Tibial nerve (tissue), 4 donors: ENCODE measurements at regions not wholly inside any gene's neighbourhood (a gene's known extent, or its start where the extent isn't known, plus 50 kb on each side); places are given as distances from the start of the nearest gene placed in this dataset.

Source experiments
- DNase-seq, 2 donors: peaks; one replicate each; pipeline ENCODE4 v3.0.0-alpha.2; 2019; ENCODE audit warnings: low spot score in 2 of 2
- H3K27ac ChIP-seq, 4 donors: fragments of 200-600 bp; sonication (generic) in 3 of 4; one replicate each; pipeline ENCODE4 v1.5.1; 2017 to 2019; ENCODE audit warnings: mild to moderate bottlenecking in 1 of 4
- H3K27me3 ChIP-seq, 2 donors: fragments of 200-600 bp; sonication (generic) in 1 of 2; one replicate each; pipeline versions ENCODE4 v1.5.1 to v1.6.0; 2017 to 2019
- H3K36me3 ChIP-seq, 3 donors: fragments of 200-600 bp; sonication (generic); one replicate each; pipeline ENCODE4 v1.5.1; 2018 to 2019
- H3K4me1 ChIP-seq, 4 donors: fragments of 200-600 bp; sonication (generic) in 3 of 4; one replicate each; pipeline ENCODE4 v1.5.1; 2017 to 2019
- H3K4me3 ChIP-seq, 4 donors: fragments of 200-600 bp; sonication (generic) in 3 of 4; one replicate each; pipeline ENCODE4 v1.5.1; 2017 to 2019; ENCODE audit warnings: mild to moderate bottlenecking in 1 of 4, moderate library complexity in 1 of 4
- H3K9me3 ChIP-seq, 4 donors: fragments of 200-600 bp; sonication (generic) in 3 of 4; one replicate each; pipeline ENCODE4 v1.5.1; 2017 to 2019
- EP300 ChIP-seq, 2 donors: sonication (generic); formaldehyde crosslinking; IDR thresholded peaks; one replicate each; pipeline ENCODE4 v1.6.1; 2017; ENCODE audit warnings: antibody characterized with exemption in 2 of 2, mild to moderate bottlenecking in 1 of 2
- POLR2A ChIP-seq, 2 donors: fragments of 450-650 bp; IDR thresholded peaks; one replicate each; pipeline ENCODE4 v1.6.1; 2017; ENCODE audit warnings: antibody characterized with exemption in 2 of 2, mild to moderate bottlenecking in 2 of 2, moderate library complexity in 2 of 2
- WGBS, 2 donors: methylation state at CpG; one replicate each; pipeline ENCODE4 v1.1.5; 2018; 5-methylcytosine and 5-hydroxymethylcytosine counted together
- TF ChIP-seq, protein P1 (sequence below), 5 experiments: fragments of 200-600 bp in 3 of 5; fragments of 450-650 bp in 2 of 5; sonication (generic) in 3 of 5; IDR thresholded peaks; one replicate each; pipeline ENCODE4 v1.5.1; 2016 to 2019; ENCODE audit warnings: antibody characterized with exemption in 5 of 5, mild to moderate bottlenecking in 3 of 5, moderate library complexity in 2 of 5

DNA sequence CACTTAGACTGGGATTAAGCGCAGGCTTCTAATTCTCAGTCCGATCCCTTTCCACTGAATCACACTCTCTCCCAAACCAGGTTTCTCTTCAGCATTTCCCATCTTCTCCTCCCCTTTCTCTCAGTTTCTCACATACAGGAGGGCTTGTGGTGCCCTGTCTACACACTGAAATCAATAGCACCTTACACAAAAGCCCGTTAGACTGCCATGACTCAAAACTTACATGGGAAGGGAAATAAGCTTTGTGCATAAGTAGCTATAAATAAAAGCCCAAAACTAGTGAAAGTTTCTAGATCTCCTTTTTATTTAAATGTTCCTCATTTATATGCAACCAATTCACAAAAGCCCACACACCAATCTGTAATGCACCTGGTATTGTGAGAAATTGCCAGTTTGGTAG lies 318.4 kb downstream of the TXNL1 start:
- Histone ChIP-seq H3K27ac (no peak overlapping the region), H3K4me1 (peaks cover 0 to 5% (median 2%) of the 10 kb centered on the region in 4 donors), H3K4me3 (no peak overlapping the region), H3K36me3 (no peaks in the 10 kb centered on the region), H3K9me3 (no peaks in the 10 kb centered on the region), H3K27me3 (no peaks in the 10 kb centered on the region)
- DNase-seq = no peak
- WGBS, 2 donors = 91 to 92% methylated on average over 3 of the region's 3 CpGs
- TF ChIP-seq POLR2A (IDR thresholded peaks at IDR 0.05) = no peak
- no peak for TF ChIP-seq EP300 (IDR thresholded peaks at IDR 0.05)

DNA sequence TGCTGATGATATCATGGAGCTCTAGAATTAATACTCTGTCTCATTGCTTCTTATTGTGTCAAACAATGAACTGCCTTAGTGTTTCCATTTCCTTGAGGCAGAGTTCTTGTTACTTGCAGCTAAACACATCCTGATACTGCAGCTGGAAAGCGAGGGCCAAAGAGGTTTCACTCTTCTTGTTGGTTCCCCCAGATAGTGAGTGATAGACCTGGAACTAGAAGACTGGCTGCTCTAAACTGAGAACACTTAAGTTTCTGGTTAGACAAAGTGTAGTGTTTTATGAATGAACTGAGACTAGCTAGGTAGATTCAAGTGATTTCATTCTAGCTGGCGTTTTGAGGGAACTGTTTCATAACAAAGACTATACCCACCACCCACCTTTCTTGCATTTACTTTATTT lies 321.7 kb downstream of the TXNL1 start:
- H3K27me3 ChIP-seq = no peaks in the 10 kb centered on the region
- 88 to 91% methylated on average over 2 of the region's 2 CpGs for WGBS, 2 donors
- no peak for DNase-seq
- H3K4me3 ChIP-seq = no peak overlapping the region
- no peaks in the 10 kb centered on the region for H3K9me3 ChIP-seq
- H3K27ac ChIP-seq = no peak overlapping the region
- TF ChIP-seq EP300 (IDR thresholded peaks at IDR 0.05) (no peak), POLR2A (IDR thresholded peaks at IDR 0.05) (no peak)
- TF ChIP-seq, protein P1, sequence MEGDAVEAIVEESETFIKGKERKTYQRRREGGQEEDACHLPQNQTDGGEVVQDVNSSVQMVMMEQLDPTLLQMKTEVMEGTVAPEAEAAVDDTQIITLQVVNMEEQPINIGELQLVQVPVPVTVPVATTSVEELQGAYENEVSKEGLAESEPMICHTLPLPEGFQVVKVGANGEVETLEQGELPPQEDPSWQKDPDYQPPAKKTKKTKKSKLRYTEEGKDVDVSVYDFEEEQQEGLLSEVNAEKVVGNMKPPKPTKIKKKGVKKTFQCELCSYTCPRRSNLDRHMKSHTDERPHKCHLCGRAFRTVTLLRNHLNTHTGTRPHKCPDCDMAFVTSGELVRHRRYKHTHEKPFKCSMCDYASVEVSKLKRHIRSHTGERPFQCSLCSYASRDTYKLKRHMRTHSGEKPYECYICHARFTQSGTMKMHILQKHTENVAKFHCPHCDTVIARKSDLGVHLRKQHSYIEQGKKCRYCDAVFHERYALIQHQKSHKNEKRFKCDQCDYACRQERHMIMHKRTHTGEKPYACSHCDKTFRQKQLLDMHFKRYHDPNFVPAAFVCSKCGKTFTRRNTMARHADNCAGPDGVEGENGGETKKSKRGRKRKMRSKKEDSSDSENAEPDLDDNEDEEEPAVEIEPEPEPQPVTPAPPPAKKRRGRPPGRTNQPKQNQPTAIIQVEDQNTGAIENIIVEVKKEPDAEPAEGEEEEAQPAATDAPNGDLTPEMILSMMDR (IDR thresholded peaks at IDR 0.05) = no peak
- no peaks in the 10 kb centered on the region for H3K36me3 ChIP-seq
- peaks cover 0 to 4% (median 1%) of the 10 kb centered on the region in 4 donors for H3K4me1 ChIP-seq

DNA sequence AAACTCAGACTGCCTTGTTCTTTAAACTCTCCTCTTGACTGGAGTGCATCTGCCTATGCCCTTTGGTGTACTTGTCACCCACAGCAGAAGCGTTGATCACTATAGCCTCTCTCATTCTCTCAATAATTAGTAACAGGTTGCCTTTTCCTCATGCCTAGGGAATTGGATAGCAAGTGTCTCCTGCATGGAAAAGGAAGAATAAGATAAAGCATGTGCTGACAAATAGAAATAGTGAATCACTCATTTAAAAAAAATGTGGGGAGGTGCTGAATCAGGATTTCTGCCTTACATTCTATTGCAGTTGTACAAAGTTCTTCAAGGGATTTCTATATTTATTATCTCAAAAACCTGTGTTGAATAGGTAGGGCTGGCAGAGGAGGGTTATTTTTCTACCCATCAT lies 323.0 kb downstream of the TXNL1 start:
- Histone ChIP-seq H3K27ac (no peak overlapping the region), H3K9me3 (no peaks in the 10 kb centered on the region), H3K4me3 (no peak overlapping the region), H3K36me3 (no peaks in the 10 kb centered on the region), H3K27me3 (no peaks in the 10 kb centered on the region), H3K4me1 (no peaks in the 10 kb centered on the region)
- WGBS, 2 donors = 85 to 86% methylated on average over 1 of the region's 1 CpG
- no peak for DNase-seq
- no peak for TF ChIP-seq EP300 (IDR thresholded peaks at IDR 0.05)
- TF ChIP-seq, protein P1 (IDR thresholded peaks at IDR 0.05) = no peak
- no peak for TF ChIP-seq POLR2A (IDR thresholded peaks at IDR 0.05)

DNA sequence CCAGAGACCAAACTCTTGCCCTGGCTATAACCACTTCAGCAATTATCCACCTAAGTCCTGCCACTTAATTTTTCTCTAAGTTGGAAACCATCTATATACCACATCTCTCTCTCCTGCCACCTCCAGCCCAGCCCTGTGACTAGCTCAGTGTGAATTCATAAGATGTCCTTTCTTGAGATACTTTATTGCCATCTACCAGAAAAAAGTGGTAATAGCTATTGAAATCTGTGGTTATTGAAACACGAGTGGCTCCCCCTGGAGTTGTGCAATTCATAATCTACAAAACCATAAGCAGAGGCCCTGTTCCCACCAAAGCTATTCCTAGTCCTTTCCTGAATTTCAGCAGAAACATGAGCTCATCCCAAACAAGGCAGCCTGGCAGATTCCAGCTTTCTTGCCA lies 324.0 kb downstream of the TXNL1 start:
- Histone ChIP-seq H3K36me3 (no peaks in the 10 kb centered on the region), H3K9me3 (no peaks in the 10 kb centered on the region), H3K4me1 (no peaks in the 10 kb centered on the region), H3K4me3 (no peak overlapping the region), H3K27me3 (no peaks in the 10 kb centered on the region), H3K27ac (no peak overlapping the region)
- 85 to 90% methylated on average over 1 of the region's 1 CpG for WGBS, 2 donors
- TF ChIP-seq EP300 (IDR thresholded peaks at IDR 0.05) = no peak
- TF ChIP-seq, protein P1 (IDR thresholded peaks at IDR 0.05) = no peak
- TF ChIP-seq POLR2A (IDR thresholded peaks at IDR 0.05) = no peak
- DNase-seq = no peak

DNA sequence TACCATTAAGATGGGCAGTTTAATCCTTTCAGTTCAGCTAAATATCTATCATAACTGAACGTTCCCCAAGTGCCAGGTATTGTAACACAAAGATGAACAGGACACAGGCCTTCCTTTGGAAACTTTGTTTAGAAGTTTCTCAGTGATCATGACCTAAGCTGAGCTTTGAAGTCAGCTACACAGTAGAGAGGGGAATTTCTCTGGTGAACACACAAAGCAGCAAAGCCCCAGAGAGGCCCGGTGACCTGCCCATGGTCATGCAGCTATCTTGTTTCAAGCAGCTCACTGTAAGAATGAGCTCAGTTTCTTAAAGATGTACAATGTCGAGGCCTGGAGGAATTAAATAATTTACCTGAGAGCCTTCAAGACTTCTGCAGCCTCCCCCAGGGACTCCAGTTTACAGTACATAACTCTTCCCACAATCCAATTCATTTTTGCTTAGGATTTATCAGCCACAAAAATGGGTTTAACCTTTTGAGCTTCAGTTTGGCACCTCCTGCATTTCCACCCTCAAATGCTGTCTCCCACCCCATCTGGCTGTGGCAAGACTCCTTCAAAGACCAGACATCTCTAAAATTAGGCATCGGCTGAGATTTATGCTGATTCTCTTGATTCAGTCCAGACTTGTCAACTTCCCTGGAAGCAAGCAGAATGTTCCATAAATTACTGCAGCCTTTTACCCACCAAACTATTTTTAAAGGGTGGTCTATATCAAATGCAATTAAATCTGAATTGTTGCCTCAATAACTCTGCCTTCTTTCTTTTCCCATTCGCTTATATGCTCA lies 325.6 kb downstream of the TXNL1 start:
- no peak for DNase-seq
- Histone ChIP-seq H3K36me3 (no peaks in the 10 kb centered on the region), H3K4me1 (no peaks in the 10 kb centered on the region), H3K9me3 (no peaks in the 10 kb centered on the region), H3K4me3 (no peak overlapping the region), H3K27me3 (no peaks in the 10 kb centered on the region), H3K27ac (no peak overlapping the region)
- WGBS, 2 donors = 69 to 80% methylated on average over 5 of the region's 5 CpGs
- no peak for TF ChIP-seq EP300 (IDR thresholded peaks at IDR 0.05)
- no peak for TF ChIP-seq POLR2A (IDR thresholded peaks at IDR 0.05)
- TF ChIP-seq, protein P1 (IDR thresholded peaks at IDR 0.05) = no peak
